K562 (cell line): ENCODE measurements at regions not wholly inside any gene's neighbourhood (a gene's known extent, or its start where the extent isn't known, plus 50 kb on each side); places are given as distances from the start of the nearest gene placed in this dataset.

Experiments used
- CREB1 ChIP-seq, 2 experiments: sonication (generic) in 1 of 2; formaldehyde crosslinking in 1 of 2; IDR thresholded peaks; 2 replicates each; pipeline versions ENCODE4 v1.6.1 to v1.8.0; 2012 to 2022; ENCODE audit warnings: inconsistent platforms in 1 of 2, mild to moderate bottlenecking in 1 of 2, missing genetic modification reagents in 1 of 2, moderate library complexity in 1 of 2
- CTCF ChIP-seq, 3 experiments: IDR thresholded peaks in 2 of 3; conservative IDR thresholded peaks in 1 of 3; 2 replicates each; pipeline ENCODE4 v1.5.1; 2011 to 2012; ENCODE audit warnings: low read length in 3 of 3, mild to moderate bottlenecking in 3 of 3, control low read depth in 2 of 3, improper control_type of control experiment in 1 of 3, inconsistent platforms in 1 of 3, low read depth in 1 of 3, mixed read lengths in 1 of 3, moderate library complexity in 1 of 3; ENCODE audit not compliant: insufficient read depth in 2 of 3
- ILK ChIP-seq: fragments of 450-650 bp; IDR thresholded peaks from 2 replicates; pipeline ENCODE4 v1.6.1; 2016; ENCODE audit warnings: missing genetic modification characterization, low read depth, mild to moderate bottlenecking, missing compliant biosample characterization, moderate library complexity, borderline replicate concordance
- SP1 ChIP-seq: sonication (generic); formaldehyde crosslinking; IDR thresholded peaks from 2 replicates; pipeline ENCODE4 v1.8.1; 2022; ENCODE audit warnings: mild to moderate bottlenecking, missing genetic modification reagents
- ZHX1 ChIP-seq: fragments of 150-350 bp; conservative IDR thresholded peaks from 2 replicates; pipeline ENCODE4 v1.6.1; 2014; ENCODE audit warnings: low read length

DNA sequence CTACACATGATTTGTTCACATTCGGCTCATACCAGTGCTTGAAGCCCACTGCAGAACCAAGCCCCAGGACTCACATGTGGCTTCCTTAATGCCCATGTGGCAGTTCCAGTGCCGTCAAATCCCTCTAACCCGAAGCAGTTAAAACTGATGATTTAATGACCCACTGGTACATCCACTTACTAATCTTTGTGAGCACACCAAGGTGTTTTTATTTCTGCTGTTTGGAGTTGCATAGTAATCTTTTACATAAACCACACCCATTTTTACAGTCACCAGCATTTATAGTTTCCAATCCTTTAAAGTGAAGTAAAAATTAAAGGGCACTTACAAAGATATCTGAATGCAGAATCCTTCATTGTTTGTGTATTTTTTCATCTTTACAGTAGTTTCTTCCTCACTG, 232.0 kb downstream of the ANKRD60 start:
- no peak for TF ChIP-seq SP1 (CRISPR knock-in tag)
- TF ChIP-seq ZHX1 = no peak
- no peak for TF ChIP-seq CREB1 (IDR thresholded peaks at IDR 0.05)
- no peak for TF ChIP-seq CREB1 (CRISPR knock-in tag; IDR thresholded peaks at IDR 0.05)
- no peak for TF ChIP-seq CTCF (IDR thresholded peaks at IDR 0.05 in 2 of 3, conservative IDR thresholded peaks at IDR 0.05 in 1 of 3; ENCODE audit: insufficient read depth in 2 of 3, low read depth in 1 of 3, low read length in 3 of 3)
- TF ChIP-seq ILK (tag) = no peak
